K562 (cell line): ENCODE measurements at regions not wholly inside any gene's neighbourhood (a gene's known extent, or its start where the extent isn't known, plus 50 kb on each side); places are given as distances from the start of the nearest gene placed in this dataset.

Source experiments
- ETS2 ChIP-seq: IDR thresholded peaks from 2 replicates; pipeline ENCODE4 v1.6.1; 2016; ENCODE audit warnings: borderline replicate concordance, missing genetic modification characterization, mild to moderate bottlenecking, moderate library complexity, missing compliant biosample characterization; ENCODE audit not compliant: poor library complexity, severe bottlenecking
- HDAC1 ChIP-seq, 2 experiments: fragments of 450-650 bp; IDR thresholded peaks; 2 replicates each; pipeline ENCODE4 v1.6.1; 2016 to 2017; ENCODE audit warnings: inconsistent platforms in 1 of 2, mild to moderate bottlenecking in 1 of 2, moderate library complexity in 1 of 2
- HNRNPLL ChIP-seq: fragments of 200-400 bp; formaldehyde crosslinking; IDR thresholded peaks from 2 replicates; pipeline ENCODE4 v1.6.1; 2017; ENCODE audit warnings: low read length, low read depth, mild to moderate bottlenecking; ENCODE audit not compliant: poor library complexity, severe bottlenecking
- HOXB6 ChIP-seq: fragments of 250-450 bp; sonication (Bioruptor Pico); IDR thresholded peaks from 2 replicates; pipeline ENCODE4 v1.5.1; 2022; ENCODE audit warnings: mild to moderate bottlenecking, borderline replicate concordance
- KLF10 ChIP-seq: fragments of 250-450 bp; sonication (Bioruptor Pico); IDR thresholded peaks from 2 replicates; pipeline ENCODE4 v1.6.1; 2021; ENCODE audit warnings: matching md5 sums
- MEF2D ChIP-seq: conservative IDR thresholded peaks from 2 replicates; pipeline ENCODE4 v1.6.1; 2016; ENCODE audit warnings: low read depth, missing genetic modification characterization, missing compliant biosample characterization
- NCOA1 ChIP-seq: fragments of 450-650 bp; IDR thresholded peaks from 2 replicates; pipeline ENCODE4 v1.6.1; 2016; ENCODE audit warnings: low read depth
- NFIC ChIP-seq: fragments of 450-650 bp; IDR thresholded peaks from 2 replicates; pipeline ENCODE4 v1.6.1; 2017; ENCODE audit warnings: mild to moderate bottlenecking, inconsistent platforms
- NR1H2 ChIP-seq: sonication (generic); formaldehyde crosslinking; IDR thresholded peaks from 2 replicates; pipeline ENCODE4 v1.4.0; 2020; ENCODE audit warnings: mild to moderate bottlenecking, missing genetic modification reagents
- SMARCB1 ChIP-seq: IDR thresholded peaks from 2 replicates; pipeline ENCODE4 v1.6.1; 2011; ENCODE audit warnings: improper control_type of control experiment, low read depth; ENCODE audit not compliant: insufficient read length
- TBP ChIP-seq: optimal IDR thresholded peaks from 2 replicates; pipeline ENCODE3; 2011; ENCODE audit warnings: low read depth, low read length, improper control_type of control experiment
- ZNF212 ChIP-seq: fragments of 450-650 bp; formaldehyde crosslinking; IDR thresholded peaks from 2 replicates; pipeline ENCODE4 v1.4.0; 2020; ENCODE audit warnings: mild to moderate bottlenecking
- ZNF551 ChIP-seq: fragments of 250-450 bp; sonication (Bioruptor Pico); IDR thresholded peaks from 2 replicates; pipeline ENCODE4 v1.5.0; 2021; ENCODE audit warnings: mild to moderate bottlenecking, moderate library complexity
- TF ChIP-seq, protein P1 (sequence below): fragments of 250-450 bp; sonication (Bioruptor Pico); IDR thresholded peaks from 2 replicates; pipeline ENCODE4 v1.4.0; 2020; ENCODE audit warnings: mild to moderate bottlenecking, moderate library complexity, borderline replicate concordance
- TF ChIP-seq, protein P2 (sequence below): fragments of 450-650 bp; IDR thresholded peaks from 2 replicates; pipeline ENCODE4 v1.6.1; 2016; ENCODE audit warnings: antibody characterized with exemption

DNA sequence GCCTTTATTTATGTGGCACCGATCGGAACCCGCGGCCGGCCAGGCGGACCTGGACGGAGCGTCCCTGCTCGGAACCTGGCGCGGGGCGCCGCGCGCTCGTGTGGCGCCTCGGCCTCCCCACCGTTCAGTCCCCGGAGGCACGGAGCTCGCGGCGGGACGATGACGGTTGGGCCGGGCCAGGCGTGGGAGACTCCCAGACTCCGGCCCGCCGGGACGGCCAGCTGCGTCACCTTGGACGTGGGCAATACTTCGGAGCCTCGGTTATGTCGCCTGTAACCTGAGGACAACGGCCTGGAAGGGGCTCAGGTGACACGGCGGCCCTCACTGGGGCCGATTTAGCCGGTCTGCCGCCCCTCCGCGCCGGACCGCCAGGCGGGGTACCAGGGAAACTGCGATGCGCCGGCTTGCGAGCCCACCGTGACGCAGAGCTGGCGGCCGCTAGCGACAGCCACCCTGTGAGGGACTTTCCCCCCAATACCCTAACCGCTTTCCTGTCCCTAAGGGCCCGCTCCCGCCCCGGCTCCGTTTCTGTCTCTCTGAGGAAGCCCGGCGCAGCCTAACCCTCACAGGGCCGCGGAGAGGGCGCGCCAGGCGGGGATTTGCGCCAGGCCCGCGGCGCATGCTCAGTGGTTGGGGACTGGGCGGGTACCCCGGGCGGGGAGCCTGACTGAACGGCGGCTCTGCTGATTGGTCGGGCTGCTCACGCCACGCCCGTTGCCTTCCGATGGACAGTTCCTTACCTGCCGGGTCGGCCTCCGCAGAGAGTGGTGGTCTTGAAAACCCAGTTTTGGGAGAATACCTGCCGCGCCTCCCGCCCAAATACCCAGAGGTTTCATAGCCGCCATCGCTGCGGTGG lies 109.5 kb upstream of the DOCK9 start (continued):
- TF ChIP-seq ETS2 (no peak), HNRNPLL (peak; percentile 94), HOXB6 (CRISPR knock-in tag) (no peak), NCOA1 (no peak), MEF2D (tag) (no peak), NR1H2 (CRISPR knock-in tag) (no peak), SMARCB1 (no peak), ZNF212 (CRISPR knock-in tag) (no peak), HDAC1 (IDR thresholded peaks at IDR 0.05) (0 out of 4 replicates have a peak, but pooled peaks of 1 of the 2 experiments have one; percentile 9), ZNF551 (CRISPR knock-in tag) (no peak), KLF10 (CRISPR knock-in tag) (no peak), TBP (peak; percentile 47), NFIC (peak; percentile 56)
- TF ChIP-seq, protein P1, sequence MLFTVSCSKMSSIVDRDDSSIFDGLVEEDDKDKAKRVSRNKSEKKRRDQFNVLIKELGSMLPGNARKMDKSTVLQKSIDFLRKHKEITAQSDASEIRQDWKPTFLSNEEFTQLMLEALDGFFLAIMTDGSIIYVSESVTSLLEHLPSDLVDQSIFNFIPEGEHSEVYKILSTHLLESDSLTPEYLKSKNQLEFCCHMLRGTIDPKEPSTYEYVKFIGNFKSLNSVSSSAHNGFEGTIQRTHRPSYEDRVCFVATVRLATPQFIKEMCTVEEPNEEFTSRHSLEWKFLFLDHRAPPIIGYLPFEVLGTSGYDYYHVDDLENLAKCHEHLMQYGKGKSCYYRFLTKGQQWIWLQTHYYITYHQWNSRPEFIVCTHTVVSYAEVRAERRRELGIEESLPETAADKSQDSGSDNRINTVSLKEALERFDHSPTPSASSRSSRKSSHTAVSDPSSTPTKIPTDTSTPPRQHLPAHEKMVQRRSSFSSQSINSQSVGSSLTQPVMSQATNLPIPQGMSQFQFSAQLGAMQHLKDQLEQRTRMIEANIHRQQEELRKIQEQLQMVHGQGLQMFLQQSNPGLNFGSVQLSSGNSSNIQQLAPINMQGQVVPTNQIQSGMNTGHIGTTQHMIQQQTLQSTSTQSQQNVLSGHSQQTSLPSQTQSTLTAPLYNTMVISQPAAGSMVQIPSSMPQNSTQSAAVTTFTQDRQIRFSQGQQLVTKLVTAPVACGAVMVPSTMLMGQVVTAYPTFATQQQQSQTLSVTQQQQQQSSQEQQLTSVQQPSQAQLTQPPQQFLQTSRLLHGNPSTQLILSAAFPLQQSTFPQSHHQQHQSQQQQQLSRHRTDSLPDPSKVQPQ, result no peak
- TF ChIP-seq, protein P2, sequence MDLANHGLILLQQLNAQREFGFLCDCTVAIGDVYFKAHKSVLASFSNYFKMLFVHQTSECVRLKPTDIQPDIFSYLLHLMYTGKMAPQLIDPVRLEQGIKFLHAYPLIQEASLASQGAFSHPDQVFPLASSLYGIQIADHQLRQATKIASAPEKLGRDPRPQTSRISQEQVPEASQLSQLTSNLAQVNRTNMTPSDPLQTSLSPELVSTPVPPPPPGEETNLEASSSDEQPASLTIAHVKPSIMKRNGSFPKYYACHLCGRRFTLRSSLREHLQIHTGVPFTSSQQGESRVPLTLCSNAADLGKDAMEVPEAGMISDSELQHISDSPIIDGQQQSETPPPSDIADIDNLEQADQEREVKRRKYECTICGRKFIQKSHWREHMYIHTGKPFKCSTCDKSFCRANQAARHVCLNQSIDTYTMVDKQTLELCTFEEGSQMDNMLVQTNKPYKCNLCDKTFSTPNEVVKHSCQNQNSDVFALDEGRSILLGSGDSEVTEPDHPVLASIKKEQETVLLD, result peak; percentile 77
